HG03175 (cell line): ENCODE measurements at regions not wholly inside any gene's neighbourhood (a gene's known extent, or its start where the extent isn't known, plus 50 kb on each side); places are given as distances from the start of the nearest gene placed in this dataset.

Experiments used
- ATAC-seq: cut with Tn5 transposase; IDR thresholded peaks from one replicate; pipeline ENCODE4 v1.9.1; 2021; ENCODE audit warnings: mild to moderate bottlenecking, moderate library complexity; ENCODE audit not compliant: unreplicated experiment

DNA sequence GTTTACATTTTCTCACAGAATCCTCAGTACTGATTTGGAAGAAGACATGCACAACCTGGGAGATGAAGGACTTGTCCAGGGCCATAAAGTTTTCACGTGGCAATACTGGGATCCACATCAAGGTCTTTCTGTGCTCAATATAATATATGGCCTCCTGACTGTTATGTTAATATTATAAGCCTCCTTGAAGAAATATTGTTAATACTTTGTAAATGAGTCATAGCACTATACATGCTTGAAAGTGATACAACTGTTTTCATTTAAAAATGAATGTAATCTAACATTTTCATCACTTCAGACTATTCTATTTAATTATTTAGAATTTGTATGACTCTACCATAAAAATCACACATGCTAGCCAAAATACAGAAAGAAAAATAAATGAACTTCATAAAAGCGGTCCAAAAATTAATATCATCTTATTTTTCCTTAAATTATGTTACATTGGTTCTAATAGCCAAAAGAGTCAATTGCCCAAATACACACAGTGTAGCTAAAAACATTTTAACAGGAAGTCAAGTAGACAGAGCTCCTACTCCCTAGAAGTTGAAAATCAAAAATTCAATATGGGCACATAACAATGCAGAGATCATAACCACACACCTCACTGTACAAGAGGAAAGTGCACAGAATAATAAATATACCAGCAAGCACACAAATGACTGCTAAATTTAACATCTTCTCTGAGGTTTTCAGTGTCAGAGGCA, 188.0 kb upstream of the HDDC2 start:
- ATAC-seq, result no peak

DNA sequence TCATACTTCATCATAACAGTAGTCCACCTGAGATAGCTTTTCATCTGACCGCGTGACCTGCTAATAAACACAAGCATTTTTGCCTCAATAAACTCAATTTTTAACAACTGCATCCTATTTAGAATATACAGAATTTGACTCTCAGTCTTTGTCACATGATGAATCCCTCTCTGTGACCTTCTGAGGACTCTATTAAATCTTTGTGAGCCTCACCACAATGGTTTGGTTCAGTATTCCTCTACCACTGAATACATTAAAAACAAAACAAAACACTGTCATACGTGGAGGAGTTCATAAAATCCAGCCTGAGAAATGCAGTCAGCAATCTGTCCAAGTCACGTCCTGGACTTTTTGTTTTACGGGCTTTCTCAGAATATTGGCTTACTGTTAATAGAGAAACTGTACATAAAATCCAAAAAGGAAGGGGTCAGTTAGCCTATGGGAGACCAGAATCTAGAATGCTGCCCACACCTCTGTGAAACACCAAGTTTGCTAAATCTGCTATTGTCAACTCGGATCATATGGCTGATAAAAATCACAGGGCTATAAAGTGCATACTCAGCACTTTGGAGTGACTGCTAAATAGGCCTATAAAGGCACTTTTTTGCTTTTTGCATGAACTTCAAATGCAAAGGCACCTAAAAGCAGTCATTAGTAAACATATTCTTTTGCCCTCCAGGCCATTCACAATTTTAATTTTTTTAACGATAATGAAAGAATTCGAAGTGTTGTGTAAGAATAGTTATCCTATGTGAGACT, 190.3 kb upstream of the HDDC2 start:
- ATAC-seq, result no peak

DNA sequence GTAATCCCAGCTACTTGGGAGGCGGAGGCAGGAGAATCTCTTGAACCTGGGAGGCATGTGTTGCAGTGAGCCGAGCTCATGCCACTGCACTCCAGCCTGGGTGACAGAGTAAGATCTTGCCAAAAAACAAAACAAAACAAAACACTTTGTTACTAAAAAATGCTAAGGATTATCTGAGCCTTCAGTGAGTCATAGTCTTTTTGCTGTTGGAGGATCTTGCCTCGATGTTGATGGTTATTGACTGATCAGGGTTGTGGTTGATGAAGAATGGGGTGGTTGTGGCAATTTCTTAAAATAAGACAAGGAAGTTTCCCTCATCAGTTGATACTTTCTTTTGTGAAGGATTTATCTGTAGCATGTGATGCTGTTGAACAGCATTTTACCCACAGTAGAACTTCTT, 196.8 kb upstream of the HDDC2 start:
- ATAC-seq, result no peak

DNA sequence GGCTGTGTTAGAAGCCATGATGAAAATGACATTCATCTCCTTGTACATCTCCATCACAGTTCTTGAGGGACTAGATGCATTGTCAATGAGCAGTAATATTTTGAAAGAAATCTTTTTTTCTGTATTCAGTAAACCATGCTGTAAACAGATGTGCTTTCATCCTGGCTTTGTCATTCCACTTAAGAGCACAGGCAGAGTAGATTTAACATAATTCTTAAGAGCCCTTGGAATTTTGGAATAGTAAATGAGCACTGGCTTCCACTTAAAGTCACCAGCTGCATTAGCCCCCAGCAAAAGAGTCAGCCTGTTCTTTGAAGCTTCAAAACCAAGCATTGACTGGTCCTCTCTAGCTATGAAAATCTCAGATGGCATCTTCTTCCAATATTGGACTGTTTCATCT, 197.8 kb upstream of the HDDC2 start:
- no peak for ATAC-seq

DNA sequence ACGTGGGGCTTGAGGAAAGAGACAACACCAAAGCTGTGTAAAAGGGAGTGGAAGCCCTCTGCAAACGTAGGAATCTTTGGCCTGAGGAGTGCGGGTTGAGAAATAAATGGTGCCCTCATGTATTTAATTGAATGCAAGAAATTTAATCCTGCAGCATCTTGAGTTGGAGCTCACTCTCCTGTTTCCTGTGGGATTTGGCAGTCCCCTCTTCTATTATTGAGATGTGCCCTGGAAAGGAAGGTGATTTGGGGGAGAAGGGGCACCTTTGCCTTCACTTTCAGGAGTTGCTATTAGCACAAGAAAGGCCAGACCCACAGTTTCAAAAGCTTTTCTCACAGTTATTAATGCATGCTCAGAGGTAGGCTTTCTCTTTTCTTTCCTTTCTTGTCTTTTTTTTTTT, 201.4 kb upstream of the HDDC2 start:
- no peak for ATAC-seq

DNA sequence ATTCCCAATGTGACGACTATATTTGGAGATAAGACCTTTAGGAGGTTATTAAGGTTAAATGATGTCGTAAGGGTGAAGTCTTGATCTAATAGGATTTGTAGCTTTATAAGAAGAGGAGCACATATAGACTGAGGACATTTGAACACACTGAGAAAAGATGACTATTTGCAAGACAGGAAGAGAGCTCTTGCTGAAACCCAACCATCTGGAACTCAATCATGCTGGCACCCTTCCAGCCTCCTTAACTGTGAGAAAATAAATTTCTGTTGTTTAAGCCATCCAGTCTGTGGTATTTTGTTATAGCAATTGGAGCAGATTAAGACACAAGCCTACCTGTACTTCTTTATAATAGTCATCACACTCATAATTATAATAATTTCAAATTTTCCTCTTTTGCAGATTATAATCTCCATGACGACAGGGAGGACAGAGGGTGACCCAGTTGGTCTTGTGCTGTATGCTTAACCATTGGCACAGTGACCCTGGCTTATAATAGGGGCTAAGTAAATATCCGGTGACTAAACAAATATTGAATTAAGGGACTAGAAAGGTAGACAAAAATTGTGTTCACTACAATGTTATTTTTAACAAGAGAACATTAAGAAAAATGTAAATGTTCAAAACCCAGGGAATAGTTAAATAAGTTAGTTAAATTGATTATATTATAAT, 206.4 kb upstream of the HDDC2 start:
- no peak for ATAC-seq

DNA sequence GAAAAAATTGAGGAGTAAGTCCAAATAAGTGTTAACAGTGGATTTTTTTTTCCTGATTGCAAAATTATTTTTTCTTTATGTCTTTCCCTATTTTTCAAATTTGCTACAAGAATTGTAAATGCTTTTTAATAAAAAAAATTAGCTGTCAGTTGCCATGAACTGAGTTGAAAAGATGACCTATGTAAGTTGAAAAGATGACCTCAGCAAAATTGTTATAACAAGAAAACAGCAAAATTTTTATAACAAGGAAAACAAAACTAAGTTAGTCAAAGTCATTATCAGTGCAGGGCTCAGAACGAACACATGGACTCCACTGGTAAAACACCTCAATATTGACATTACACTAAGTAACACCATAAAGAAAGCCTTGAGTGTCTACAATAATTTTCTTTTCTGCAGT, 207.0 kb upstream of the HDDC2 start:
- no peak for ATAC-seq

DNA sequence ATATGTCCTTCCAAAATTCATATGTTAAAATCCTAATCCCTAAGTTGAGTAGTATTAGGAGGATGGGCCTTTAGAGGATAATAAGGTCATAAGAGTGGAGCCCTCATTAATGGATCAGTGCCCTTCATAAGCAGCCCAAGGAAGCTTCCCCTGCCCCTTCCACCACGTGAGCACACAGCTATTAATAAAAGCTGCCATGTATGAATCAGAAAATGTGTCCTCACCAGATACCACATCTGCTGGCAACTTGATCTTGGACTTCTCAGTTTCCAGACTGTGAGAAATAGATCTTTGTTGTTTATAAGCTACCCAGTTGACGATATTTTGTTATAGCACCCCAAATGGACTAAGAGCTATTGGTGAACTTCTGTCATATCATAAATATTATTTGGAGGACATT, 207.7 kb upstream of the HDDC2 start:
- no peak for ATAC-seq

DNA sequence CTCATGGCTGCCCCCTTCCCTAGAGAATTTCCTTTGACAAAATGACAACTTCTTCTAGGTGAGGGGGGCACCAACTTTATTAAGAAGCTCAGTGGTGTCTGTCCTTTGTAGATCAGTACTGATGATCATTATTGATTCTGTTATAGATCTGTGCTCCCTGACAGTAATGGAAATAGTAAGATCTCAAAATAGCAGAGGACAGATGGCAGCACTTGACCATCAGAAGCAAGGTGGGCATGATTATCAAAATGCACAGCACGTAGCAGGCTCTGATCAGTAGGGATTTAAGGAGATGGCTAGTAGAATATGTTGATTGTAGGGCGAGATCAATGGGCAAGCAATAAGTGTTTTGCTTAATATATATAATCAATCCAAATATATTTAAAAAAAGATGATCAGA, 208.6 kb upstream of the HDDC2 start:
- no peak for ATAC-seq

DNA sequence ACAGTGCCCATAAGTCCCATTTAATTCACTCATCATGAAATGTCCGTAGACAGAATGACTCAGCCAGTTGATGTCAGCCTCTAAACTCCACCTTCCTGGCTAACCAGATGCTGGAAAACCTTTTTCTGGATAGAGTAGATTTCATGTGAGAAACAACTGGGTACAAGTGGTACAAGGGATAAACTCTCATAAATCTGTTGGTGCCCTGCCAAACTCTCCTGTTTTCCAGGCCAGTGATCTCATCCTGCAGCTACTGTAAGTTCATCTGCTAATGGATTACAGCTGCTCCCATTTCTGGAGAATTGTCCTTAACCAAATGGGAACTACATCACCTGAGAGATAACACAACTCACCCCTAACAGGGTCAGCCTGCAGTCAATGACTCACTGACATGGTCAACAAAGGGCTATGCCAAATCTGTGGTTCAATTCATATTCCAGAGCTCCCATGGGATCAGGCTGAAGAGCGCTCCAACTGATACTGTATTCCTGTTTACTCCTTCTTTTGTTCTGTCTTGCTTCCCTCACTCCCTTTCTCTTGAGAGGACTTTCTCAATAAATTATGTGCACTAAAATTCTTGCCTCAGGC, 210.1 kb upstream of the HDDC2 start:
- no peak for ATAC-seq

DNA sequence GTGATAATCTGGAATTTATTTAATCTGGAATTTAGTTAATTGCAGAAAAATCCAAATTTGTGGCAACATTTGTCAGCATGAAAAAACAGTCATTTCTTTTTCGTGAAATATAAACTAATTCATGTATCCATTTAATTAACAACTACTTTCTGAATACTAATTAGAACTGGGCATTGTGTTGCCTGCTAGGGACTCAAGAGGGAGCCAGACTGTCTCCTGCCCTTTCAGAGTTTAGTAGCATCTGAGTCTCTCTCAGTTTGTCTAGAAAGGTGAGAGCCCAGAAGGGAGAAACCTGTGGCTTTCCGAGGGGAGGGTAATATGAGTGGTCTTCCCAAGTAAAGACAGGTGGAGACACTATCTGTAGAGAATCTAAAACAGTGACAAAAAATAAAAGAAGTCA, 210.9 kb upstream of the HDDC2 start:
- ATAC-seq, result peak; percentile 82

DNA sequence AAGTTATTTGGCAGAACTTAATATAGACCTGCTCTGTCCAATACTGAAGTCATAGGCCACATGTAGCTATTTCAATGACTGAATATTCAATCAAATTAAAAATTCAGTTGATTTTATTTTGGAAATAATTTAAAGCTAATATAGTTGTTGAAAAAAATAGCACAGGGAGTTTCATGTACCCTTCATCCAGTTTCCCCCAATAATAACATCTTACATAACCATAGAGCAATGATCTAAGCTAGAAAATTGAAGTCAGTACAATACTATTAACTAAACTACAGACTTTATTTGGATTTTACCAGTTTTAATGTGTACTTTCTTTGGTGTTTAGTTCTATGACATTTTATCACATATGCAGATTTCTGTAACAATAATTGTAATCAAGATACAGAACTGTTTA, 212.2 kb upstream of the HDDC2 start:
- no peak for ATAC-seq

DNA sequence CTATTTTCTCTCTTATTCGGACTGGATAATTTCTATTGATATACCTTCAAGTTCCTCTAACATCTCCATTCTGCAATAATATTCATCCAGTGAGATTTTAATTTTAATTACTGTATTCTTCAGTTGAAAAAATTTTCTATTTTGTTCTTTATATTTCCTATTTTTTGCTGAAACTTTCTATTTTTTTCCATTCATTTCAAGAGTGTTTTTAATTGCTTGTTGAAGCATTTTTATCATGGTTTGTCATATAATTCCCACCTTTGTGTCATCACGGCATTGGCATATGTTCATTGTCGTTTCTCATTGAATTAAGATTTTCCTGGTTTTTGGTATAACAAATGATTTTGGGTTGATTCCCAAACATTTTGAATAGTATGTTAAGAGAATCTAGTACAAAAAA, 214.9 kb upstream of the HDDC2 start:
- no peak for ATAC-seq

DNA sequence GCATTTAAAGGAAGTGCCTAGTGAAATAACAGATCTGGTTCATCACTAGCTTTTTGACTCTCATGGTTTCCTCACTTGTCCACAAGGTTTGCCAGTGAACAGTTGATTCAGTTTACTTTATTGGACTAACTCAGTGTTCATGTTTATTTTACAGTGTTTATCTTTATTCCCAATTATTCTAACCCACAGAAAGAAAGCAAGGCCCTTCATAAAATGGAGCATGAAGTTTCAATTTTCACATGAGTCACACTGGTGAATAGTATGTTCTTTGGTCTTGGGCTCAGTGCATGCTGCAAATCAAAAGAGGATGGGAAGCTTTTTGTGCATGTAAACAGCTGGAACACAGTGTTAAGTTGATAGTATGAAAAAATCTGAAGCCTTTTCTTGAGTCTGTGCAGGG, 217.6 kb upstream of the HDDC2 start:
- no peak for ATAC-seq

DNA sequence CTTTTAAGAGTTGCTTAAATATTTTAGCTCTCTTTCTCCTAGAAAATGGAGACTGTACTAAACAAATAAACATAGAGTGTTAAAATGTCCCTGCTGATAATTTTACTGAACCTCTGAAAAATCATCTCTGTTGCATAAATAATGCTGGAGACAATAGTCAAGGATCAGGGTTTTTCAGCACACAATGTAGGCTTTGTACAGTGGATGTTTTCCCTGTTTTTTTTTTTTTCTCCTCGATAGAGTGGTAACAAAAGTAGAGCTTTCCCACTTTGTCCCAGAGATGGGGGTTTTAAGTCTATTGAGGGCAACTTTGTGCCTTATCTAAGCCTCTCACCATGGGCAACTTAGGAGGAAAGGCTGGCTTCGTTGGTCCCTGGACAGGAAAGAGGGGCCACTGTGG, 222.6 kb upstream of the HDDC2 start:
- ATAC-seq, result no peak

DNA sequence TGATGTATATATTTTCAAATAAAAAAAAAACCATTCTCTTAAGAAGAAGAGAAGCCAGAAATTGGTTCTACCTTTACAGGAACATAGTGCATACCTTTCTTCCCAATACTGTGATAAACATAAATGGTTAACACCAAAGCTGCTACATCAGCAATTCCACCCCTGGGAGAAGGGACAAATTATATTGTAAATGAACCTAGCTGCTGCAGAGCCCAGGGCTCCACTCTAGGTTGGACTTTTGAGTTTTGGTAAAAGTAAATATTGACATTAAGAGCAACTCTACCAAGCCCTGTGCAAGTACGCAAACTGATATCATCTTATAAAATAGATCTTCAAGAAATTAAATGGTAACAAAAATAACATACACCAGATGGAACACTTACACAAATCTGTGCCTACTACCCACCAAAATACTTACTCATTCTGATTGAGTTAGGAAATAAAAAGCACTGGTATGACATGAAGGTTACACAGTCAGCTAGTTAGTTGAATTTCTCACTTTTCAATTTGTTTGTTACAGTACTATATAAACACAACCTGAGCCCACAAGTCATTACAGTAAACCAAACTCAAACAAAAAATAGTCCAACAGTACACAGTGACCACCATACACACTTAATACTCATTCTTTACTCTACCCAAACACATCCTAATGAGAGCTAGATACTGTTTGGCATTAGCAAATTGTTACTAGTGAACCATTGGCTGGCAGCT, 223.3 kb upstream of the HEY2 start:
- no peak for ATAC-seq

DNA sequence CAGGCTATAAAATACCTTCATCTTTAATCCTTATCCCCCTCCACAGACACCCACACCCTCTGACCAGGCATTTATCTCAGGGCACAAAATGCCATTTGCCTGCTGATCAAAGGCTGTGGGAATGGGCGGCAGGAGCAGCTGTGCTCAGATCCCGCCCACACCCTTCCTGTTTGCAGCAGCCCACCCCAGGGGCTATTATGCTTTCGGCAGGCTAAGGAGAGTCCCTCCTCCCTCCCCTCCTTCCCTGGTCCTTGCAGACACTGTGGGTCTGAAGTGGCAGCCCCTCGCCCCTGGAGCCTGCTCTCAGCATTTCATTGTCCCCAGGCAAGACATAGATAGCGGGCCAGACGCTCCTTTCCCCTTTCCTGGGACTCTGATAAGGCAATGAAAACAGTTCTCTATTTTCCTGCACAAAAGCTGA, 220.8 kb upstream of the HEY2 start:
- ATAC-seq, result no peak

DNA sequence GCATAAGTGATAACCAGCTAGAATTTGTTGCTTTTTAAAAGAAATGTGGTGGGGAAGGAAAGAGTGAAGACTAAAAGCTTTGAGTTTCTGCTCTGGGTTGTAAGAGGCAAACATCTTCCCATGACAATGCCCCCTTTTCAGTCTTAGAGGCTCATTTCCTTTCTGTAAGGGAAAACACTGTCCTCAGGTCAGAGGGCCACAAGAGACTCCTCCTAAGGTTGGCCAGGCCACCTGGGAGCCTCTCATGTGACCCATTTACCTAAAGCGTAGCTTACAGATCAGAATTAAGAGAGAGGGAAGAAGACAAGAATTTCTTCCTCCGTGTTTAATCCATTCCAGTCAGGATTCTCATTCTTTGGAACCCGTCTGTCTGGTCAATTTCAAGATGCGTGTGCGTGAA, 220.4 kb upstream of the HEY2 start:
- ATAC-seq, result no peak

DNA sequence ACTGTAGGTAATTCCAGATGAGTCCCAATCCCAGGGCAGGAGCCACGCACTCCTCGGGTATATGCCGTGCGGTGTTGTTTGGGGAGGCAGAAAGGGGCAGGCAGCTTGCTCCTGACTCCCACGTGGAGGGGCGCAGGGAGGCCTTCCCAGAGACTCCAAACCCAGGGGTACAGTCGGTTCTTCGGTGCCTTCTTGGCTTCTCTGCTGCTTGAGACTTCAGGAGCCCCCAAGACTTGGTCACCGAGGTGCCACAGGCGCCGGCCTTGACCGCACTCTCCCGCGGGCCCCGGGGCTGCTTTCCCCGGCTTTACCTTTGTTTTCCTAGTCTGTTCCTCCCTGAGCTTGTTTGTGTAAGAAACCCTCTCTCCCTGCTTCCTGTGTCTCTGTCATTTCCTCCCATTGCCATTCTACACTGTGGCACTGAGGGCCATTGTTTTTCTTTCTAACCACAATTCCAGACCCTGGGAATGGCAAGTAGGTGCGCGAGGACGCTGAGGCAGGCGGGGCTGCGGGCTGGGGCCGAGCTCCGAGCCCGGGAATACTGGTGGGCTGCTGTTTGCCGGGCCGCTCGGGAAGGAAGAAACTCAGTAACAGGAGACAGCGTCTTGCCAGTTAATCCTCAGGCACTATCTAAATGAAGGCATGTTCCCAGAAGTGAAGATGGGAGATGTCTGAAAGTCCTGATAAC, 215.6 kb upstream of the HEY2 start:
- ATAC-seq, result no peak

DNA sequence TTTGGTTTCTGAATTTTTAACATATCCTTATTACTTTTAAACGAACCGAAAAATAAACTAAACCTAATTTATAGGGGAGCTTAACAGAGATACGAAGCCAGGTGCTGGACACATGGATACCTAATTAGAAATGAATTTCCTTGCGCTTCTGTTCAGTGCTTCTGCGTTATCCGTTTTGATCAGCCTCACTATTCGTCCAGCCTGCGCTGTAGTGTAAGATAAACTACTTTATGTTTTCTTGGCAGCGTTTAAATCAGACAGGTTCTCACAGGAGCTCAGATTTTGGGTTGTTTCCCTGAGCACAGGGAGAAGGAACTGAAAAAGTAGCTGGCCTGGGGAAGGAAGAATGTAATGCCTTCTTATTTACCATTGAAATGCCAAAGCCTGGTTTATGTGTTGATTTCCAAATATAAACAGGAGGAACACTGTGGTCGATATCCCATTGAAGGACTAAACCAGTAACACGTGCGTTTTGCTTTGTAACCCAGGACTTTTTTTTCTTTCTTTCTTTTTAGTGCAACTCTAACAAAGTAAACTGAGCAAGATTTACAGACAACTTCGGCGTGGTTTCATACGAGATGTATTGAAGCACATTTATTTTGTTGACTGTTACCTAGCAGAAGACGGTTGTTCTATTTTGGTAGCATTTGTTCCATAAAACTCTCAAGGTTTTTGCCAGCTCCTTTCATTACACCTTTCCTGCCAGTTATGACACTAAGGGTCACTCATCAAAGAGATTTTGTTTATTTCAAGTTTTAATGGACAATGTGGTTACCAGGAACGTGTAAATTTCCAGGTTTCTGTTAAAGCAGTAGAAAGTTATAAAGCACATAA, 214.8 kb upstream of the HEY2 start:
- ATAC-seq, result no peak
